Brain pericyte (primary cell): ENCODE measurements at regions not wholly inside any gene's neighbourhood (a gene's known extent, or its start where the extent isn't known, plus 50 kb on each side); places are given as distances from the start of the nearest gene placed in this dataset.

Experiments used
- DNase-seq: peaks from one replicate; pipeline ENCODE4 v3.0.0-alpha.2; 2012; ENCODE audit warnings: low read depth, low spot score

DNA sequence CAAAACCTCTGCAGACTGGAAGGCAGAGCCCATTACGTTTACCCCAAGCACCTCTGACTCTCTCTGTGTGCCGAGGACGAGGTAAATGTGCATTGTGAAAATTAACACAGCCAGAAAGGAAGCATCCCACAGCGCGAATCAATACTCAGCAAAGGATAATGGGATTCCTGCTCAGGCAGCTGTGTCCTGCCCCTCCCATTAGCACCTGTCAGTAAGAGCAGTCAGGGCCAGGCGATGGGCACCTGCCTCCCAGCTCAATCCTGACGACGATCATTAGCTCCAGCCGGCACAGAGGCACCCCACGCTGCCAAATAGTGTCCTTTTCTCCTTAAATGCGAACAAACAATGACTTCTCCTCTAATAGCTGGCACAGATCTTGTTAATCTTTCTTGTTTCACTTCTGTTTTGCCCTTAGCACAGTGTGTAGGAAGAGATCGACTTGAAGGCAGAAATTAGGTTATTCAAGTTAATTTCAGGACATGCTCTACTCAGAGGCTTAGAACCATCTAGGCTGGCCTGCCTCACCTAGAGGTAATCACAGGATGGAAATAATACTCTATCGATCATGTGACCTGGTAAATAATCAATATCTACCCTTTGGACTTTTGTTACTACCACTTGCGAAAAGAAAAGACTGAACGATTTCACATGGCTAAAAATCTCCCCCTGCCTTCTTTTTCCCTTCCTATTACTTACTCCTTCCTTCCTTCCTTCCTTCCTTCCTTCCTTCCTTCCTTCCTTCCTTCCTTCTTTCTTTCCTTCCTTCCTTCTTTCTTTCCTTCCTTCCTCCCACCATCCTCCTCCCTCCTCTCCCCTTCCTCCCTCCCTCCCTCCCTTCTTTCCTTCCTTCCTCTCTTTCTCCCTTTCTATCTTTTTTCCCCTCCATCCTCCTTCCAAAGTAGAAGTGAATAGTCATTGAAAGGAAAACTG, 487.9 kb upstream of the ID2 start:
- no peak for DNase-seq

DNA sequence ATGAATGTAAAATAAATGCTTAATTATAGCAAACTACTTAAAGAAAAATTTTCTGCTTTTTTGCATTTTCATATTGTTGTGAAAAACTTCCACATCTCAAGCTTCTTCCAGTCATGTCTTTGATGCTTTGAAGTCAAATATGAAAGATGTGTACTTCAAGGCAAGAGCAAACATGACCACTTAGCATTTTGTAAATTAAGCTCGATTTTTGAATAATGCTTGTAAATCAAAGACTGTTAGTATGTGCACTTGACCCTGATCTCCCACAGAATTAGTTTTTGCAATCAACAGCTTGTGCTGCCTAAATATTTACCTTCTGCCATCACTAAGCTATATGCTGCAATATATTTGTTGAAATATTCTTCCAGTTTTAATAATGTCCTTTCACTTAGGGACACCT, 486.1 kb upstream of the ID2 start:
- DNase-seq, result no peak

DNA sequence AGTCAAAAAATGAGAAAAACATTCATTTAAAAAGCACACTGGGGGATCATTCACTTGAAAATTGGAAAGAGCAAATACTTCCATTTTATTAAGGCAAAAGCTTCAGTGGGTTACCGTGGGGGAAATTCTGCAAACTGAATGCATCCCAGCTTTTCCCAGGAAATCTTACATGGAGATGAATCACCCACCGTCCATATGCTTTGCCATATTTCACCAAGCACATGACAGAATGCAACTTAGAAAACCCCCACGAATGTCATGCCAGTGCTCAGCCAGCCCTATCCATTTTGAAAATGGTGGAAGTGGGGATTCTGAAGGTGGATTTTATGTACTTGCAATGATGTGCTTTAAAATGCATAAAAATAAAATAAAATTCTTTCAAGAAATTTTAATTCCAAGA, 485.5 kb upstream of the ID2 start:
- no peak for DNase-seq

DNA sequence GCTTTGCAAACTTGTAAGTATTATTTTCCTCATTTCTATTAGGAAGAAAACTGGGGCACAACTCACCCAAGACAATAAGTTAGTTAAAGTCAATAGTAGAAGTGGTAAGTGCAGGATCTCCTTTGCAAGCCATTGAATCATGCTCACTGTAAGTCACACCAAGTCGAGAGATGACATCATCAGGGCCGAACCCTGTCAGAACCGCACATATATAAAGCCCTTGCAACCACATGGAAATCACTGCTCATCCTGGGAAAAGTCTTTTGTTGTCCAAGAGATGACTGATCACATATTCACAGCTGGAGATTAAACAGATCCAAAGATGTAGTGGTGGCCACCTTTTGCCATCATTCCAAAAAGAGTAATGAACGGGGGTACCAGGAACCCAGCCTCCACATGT, 484.8 kb upstream of the ID2 start:
- DNase-seq, result no peak

DNA sequence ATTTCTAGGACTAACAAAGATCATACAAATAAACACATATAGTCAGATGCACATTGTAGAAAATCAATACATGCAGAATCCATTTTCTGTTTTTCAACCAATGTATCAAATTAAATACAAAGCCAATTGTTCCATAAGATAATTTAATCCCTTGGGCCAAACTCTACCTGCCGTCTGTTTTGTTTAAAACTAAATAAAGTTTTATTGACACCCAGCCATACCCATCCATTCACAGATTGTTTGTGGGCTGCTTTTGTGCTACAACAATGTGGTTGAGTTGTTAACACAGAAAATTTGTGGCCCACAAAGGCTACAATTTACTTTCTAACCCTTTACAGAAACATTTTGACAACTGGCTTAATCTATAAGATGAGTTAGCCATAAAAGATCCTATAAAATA, 484.0 kb upstream of the ID2 start:
- DNase-seq, result no peak

DNA sequence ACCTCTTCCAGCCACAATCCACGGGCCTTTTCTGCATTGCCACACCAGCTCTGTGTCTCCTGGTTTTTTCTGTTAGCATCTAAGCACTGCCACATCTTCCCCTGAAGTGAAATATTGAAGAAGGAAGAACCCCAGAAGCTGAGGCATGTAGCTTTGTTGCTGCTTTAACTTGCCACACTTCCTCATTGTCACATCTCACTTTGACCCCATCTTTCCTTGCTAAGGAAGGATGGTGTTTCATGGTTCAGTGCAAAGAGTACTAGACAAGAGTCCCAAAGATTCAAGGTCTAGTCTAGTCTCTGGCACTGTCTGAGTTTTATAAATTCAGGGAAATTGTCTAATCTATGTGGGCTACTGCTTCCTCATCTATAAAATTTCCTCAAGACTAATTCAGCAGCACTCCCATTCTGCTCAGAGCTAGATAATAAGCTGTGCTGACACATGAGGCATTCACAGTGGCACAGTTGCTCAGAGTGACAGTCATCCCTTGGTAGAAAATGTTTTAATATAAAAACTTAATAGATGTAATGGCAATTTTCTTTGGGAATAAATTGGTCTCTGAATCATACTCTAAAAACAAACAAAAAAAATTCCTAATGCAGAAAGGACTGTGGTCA, 483.0 kb upstream of the ID2 start:
- DNase-seq, result no peak

DNA sequence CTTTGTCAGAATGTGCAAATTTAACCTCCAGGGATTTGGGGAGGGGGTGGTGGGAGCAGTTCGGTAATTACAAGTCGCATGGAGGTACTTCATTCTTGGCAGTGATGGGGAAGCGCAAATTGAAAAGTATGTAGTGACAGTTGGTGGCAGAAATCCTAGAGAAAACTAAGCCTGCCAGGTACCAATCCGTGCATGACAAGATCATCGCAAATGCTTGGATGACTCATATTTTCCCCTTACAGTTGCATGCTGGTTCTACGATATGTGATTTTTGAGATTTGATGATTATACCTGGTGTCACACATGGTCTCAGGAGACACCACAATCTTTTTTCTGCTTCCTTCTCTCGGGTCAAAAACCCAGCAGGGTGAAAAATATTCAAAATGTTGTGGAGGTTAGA, 479.7 kb upstream of the ID2 start:
- DNase-seq, result no peak

DNA sequence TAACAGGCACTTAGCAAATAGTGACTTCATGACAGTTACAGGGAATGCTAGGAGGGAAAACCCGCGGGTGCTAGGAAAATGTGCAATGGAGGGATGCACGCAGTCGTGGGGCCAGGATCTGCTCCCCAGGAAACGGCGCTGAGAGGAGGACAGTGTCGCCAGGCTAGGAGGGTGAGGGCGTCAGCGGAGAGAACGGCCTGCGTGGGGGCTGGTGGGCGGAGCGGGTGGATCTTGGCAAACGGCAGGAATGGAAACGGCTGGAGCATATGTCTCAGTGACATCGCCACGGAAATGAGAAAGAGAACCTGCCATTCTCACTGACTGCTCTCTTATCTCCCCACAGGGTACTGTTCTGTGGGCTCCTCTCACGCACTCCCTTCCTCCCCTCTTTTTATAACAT, 478.5 kb upstream of the ID2 start:
- no peak for DNase-seq

DNA sequence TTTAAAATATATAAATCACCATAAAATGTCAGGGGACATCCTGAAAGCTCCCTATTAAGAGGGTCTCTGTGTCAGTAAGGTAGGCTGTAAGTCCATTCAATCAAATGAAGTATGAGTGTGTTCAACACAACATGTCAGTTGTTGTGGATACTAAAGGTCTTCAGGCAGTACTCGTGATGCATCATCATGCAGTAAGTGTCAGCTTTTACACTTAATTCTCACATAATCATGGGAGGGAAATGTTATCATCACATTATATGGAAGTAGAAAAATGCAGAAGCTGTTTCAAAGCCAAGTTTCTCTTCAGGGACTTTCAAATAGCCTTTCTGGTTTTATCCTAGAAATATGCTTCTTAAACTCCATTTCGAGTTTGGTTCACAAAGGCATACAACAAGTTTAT, 477.1 kb upstream of the ID2 start:
- DNase-seq, result no peak

DNA sequence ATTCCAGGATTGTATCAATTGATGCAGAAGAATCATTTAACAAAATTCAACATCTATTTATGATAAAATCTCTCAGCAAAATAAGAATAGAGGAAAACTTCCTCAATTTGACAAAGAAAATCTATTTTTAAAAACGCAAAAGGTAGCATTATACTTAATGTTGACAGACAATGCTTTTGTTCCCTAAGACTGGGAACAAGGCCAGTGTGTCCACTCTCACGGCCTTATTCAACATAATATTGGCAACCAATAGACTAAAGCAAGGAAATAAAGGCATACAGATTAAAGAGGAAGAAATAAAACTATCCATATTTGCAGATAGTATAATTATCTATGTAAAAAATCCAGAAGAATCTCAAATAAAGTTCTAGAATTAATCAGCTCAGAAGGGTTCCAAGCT, 472.4 kb upstream of the ID2 start:
- no peak for DNase-seq

DNA sequence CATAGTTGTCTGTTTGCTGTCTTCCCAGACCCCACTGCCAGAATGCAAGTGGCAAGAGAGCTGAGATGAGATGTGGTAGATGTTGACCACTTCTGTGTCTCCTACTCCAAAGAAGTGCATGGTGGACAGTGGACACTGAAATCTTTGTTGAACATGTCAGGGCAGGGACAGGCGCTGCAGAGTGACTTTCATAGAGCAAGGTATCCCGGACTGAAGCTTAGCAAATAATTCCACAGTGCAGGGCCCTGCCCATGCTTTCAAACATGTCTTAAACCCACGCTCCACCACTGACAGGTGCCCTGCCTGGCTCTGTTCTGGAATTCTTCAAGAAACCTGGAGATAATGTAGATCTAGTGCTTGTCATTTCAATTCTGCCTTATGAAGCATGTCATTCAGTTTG, 470.5 kb upstream of the ID2 start:
- no peak for DNase-seq

DNA sequence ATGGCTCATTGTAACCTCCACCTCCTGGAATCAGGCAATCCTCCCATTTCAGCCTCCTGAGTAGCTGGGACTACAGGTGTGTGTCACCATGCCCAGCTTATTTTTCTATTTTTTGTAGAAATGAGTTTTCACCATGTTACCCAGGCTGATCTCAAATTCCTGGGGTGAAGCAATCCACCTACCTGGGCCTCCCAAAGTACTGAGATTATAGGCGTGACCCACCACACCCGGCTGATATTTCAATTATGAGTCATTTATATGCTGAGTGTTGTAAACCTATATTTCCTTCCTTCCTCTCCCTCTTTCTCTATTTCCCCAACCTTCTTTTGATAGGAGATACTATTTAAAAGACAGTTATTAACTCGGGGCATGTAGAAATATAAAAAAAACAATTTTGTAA, 469.6 kb upstream of the ID2 start:
- DNase-seq, result no peak

DNA sequence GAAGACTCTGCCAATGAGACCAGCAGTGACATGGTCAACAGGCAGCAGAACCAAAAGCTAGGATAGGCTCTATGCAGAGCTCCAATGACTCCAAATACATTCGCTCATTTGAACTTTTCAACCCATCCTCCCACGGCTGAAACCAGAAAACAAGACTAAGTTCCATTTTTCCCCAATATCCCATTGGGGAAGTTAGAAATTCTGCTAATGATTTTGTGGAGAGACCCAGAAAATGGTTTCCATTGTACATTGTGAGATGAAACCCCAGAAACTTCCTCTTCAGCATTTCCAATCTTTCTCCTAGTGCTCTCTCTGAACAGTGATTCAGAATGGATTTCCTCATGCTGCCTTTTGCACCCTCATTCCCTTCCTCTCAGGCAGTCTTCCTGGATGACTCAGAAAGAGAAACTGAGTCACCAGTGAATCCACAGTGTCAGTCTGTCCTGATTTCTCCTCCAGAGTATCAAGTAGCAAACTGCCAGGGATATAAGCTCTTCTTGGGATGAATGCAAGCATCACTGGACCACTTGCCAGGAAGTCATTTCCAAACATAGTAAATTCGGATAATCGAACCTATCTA, 467.7 kb upstream of the ID2 start:
- no peak for DNase-seq

DNA sequence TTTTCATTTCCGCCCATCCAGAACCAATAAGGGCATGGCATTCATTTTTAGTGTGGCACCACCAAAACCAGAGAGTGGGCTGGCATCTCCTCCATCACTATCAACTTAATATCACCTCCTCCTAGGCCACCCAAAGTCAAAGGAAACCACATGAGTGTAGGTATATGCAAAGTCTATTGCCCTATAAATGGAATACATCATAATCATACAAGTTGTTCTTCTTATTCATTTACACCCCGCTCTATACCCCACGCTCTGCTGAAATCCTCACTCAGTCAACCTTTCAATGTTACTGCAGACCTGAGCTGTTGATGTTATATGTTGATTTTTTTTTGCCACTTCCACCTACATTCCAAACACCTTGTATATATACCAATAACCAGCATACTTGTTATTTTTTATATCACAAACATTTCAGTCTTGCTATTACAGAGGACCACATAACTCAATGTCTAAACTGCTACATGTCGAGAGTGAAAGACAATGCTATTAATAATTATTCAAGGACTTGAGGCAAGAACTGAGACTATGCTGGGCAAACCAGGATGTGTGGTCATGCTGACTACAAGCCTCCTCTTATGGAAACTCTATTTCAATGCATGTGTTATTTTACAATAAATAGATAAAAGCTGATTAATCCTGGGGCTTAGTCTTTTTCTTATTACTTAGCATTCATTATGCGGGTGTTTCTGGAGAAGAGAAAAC, 466.5 kb upstream of the ID2 start:
- no peak for DNase-seq

DNA sequence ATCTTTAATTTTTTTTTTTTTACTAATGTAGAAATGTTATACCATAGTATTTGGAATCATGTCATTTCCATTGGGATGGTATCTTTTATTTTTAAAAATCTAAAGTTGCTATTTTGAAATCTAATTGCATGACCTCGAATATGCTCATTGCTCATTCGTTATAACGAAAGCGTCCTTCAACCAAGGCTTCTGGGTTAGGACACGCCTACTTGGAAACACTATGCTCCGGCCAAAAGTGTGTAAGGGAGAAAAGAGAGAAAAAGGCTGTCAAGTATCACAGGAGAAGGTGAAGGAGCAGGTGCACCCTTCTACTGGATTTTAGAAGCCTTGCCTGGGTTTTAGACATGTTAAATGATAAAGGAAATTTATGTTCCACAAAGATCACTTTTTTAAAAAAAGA, 465.9 kb upstream of the ID2 start:
- DNase-seq, result no peak

DNA sequence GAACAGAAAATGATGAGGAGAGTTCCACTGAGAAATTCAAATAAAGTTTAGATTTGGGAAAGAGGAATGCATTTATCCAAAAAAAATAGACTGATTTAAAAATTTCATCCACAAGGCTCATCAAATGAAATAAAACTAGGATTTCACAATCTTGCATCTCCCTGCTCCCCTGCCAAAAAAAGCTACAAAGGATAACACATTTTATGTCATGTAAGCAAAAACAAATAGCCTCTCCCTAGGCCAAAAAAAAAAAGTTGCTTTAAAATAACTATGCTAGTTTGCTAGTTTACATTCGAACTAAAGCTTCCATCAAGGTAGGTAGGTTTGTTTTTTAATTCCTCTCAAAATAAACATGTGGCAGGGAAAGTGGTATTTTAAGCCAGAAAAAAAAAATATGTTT, 465.5 kb upstream of the ID2 start:
- no peak for DNase-seq

DNA sequence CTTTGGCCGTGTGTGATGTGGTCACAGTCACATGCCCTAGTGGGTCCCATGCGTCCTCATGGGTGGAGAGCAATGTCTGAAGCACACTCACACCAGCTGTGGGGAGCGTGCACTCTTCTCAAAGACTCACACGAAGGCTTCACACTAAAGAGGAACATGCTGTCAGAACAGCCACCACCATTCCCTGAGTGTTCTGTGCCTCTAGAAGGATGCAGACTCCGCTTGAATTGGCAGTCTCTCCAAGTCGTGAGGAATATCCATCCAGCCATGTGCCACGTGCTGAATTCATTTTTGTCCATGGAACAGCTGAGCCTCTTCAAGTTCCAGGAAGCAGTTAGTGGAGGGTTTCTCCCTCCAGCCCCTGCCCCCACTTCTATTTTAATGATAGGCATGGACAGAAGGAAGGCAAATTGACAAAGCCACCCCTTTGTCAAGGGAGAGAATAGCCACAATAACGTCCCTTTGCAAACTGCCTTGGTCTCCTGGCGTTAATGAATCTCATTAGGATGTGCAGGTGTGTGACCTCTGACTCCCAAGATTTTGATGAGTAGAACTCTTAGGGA, 464.3 kb upstream of the ID2 start:
- DNase-seq, result no peak

DNA sequence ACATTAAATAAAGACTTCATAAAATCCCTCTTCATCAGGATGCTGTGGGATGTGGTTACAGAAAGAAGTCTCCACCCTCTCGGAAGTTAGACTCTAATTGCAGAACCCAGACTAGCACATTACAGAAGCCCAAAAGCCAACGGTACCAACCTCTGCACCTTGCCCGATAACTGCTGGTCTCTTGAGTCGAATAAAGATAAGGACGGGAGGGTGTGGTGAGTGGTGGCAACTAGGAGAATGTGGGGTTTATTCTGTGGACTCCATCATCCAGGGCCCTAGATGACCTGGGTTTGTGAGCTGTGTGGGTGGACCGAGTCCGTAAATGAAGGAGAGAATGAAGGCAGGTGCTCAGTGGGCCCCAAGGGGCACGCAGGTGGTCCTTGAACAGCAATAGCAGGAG, 462.8 kb upstream of the ID2 start:
- no peak for DNase-seq

DNA sequence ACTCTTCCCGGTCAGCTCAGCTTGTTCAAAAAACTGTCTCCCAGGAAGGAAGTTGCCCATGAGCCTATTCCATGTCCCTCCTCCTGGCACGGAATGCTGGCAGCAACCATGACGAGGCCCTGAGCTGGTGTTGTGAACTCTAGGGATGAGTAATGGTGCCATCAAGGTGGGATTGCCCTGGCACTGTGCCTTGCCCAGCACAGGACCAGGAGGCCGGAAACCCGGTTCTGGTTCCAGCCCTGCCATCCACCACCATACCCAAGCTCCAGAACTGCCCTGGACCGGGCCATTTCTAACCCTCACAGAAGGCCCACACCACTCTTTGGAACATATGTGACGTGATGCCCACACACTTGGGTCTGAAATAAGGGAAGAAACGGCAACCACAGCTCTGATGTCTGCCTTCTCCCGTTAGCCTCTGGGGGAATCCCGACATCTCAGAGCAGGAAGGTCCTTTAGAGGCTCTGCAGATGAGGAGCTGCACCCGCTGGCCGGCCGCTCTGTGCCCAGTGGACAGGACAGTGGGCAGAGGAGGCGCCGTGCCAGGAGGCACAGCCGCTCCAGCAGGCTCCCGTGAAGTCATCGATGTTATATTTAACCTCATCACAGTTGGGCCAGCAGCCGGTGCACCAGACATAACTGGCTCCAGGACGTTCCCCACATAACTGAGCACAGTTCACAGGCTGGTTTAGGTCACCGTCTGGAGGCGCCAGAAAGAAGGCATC, 462.1 kb upstream of the ID2 start:
- DNase-seq, result no peak

DNA sequence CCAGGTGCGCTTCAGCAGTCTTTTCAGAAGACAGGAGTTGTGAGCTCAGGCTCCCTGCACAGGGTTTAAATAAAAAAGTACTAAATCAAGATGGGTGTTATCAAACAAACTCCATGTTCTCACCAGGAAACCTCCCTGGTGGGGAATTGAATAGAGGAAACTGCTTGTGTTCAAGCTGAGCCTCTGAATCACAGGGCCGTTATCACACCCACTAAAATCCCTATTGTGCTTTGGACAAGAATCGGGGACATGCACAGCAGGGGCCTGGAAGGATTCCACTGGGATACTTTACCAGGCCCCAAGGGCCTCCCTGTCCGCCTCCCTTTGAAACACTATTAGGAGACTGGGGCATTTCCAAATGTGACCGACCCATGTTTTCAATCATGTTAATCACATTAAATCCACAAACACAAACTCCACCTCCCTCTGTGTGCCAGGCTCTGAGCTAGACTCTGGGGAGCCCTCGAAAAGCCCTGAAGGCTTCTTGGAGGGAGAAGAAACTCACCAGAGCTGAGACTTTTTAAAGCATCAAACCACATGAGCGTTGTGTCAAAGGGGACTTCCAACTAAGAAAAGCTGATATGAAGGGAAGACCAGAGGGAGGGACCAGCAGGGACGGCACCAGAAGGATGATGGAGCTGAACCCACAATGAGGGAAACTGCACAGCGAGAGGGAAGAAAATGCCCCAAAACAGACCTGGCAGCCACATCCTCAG, 458.7 kb upstream of the ID2 start:
- no peak for DNase-seq
